ENCODE measurements at regions not wholly inside any gene's neighbourhood (a gene's known extent, or its start where the extent isn't known, plus 50 kb on each side); places are given as distances from the start of the nearest gene placed in this dataset.
"Not testable (repeated sequence)": the region's sequence is repeated elsewhere in the genome, so short reads cannot be mapped to it uniquely, and the experiment has no call there.

DNA sequence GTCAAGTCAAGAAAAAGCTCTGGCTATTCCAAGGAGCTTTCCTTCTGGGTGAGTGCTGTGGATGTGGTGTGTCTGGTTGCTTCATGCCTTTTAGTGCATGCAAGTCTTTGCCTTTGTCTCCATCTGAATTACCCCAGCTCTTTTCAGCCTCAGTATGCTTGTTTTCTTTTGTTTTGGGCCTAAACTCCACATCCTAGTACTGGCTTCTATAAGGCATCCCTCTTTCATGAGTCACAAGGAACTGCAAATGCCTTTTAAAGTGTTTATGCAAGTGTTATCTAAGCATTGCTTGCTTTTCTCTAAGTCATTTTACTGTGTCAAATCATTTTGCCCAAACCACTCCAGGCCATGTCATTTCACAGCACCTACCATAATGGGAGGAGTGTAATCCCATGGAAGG is 132.1 kb downstream of the PLCE1 start:
- DNase-seq (ENCODE audit: low spot score) = no peak

DNA sequence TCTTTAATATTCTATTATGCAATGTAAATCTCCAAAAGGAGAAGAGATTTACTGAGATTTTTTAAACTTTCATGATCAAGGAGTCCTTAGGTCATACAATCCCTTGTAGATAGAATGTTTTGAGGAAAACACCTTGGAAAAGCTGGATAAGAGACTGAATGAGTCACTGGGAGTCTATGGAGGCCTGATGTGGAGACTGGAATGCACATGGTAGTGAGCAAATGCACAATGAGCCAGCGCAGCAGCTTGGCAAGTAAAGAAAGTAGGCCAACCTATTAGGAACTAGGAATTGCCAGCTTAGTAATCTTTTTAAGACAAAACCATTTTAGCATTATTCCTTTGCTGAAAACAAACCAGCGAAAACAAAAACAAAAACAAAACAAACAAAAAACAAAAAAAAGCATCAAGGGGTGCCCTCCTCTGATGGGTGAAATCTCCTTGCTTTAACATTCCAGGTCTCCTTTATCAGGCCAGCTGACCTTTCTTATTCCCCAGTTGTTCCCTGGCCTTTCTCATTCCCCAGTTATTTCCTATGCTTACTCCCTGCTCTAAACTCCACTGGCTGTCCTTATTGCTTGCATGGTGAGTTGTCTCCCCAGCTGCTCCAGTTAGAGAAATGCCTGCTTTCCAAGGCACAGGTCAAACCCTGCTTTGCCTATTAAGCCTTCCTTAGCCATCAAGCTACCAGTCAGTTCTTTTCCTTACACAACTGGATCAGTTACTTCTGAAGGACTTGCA is 135.8 kb downstream of the PLCE1 start:
- DNase-seq (ENCODE audit: low spot score) = no peak

DNA sequence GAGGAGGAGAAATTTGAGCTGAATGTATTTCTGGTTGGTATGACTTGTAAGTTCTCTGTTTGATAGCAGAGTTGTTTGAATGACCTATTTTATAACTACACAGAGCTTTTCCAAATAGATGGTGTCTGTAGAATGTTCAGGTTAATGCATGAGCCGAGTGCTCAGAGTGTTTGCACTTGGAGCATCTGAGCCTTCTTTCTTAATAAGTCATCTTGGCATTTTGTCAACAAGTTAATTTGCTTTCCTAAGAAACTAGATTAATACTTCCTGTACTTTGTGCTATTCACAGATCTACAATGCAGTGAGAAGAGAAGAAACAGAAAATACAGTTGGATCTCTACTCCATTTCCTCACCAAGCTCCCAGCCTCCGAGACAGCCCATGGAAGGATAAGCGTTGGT is 138.2 kb downstream of the PLCE1 start:
- DNase-seq (ENCODE audit: low spot score) = no peak

DNA sequence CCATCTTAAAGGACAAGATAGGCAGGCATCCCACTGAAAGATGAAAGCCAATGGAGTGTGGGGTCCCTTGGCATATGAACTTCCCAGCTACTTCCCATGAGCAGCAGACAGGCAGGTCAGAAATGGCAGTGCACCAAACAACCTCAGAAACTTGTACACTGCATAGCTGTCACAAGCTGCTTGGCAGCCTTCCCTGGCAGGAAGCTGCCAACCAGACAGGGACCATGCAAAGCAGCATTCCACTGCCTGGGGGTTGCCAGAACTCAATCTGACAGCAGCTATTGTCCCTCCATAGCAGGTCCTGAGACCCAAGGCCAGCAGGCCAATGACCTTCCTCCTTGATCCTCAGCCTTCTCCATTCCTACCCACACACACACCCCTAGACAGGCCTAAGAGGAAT is 139.5 kb downstream of the PLCE1 start:
- no peak for DNase-seq (ENCODE audit: low spot score)

DNA sequence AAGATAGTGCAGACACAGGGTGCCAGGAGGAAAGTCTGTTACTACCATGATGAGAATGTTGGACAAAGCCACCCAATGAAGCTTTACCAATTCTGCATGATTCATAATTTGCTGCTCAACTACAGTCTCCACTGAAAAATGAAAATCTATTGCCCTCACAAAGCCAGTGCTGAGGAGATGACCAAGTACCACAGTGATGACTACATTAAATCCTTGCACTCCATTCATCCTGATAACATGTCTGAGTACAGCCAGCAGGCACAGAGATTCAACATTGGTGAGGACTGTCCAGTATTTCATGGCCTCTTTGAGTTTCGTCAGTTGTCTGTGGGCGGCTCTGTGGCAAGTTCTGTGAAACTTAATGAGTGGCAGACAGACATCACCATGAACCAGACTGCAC is 144.0 kb downstream of the PLCE1 start:
- no peak for DNase-seq (ENCODE audit: low spot score)

GRCh38 chr10:94138391-94138790 is 144.7 kb downstream of the PLCE1 start:
- DNase-seq (ENCODE audit: low spot score) = no peak

DNA sequence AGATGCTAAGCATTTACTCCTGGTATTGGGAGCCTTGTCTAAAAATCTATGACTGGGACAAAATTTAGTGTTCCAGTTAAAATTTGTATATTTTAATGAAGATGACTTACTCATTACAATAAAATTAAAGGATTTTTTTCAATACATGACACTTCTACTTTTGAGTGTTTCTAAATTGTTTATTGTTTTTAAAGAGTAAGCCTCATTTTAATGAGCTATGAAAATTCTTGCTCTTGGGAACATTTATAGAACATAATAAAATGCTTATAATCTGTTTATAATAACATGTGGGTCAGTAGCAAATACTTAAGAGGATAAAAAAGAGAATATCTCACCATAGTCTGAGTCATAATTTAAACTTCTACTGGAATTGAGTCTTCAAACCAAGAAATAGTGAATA is 149.5 kb downstream of the PLCE1 start:
- no peak for DNase-seq (ENCODE audit: low spot score)

GRCh38 chr10:94146313-94146712 is 152.6 kb downstream of the PLCE1 start:
- no peak for DNase-seq (ENCODE audit: low spot score)

DNA sequence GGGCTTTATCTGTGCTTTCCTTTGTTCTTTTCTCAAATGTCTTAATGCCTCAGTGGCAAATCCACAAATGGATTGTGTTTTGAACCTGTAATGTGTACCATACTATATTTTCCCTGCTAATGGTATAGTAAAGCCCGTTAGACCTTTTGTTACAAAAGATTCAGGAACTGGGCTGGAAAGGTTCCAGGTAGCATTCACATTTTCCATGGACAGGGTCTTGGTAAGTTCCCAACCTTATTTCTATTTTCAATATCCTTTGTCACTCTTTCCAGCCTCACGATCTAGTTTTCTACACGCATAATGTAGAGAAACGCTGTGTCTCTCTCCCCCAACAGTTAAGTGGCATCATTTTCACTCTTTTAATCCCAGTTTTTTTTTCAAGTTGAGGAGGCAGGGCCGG is 153.0 kb downstream of the PLCE1 start:
- DNase-seq (ENCODE audit: low spot score) = no peak

- DNase-seq (ENCODE audit: low spot score) = no peak
These were observed 156.0 kb downstream of the PLCE1 start for GRCh38 chr10:94149702-94150101.

DNA sequence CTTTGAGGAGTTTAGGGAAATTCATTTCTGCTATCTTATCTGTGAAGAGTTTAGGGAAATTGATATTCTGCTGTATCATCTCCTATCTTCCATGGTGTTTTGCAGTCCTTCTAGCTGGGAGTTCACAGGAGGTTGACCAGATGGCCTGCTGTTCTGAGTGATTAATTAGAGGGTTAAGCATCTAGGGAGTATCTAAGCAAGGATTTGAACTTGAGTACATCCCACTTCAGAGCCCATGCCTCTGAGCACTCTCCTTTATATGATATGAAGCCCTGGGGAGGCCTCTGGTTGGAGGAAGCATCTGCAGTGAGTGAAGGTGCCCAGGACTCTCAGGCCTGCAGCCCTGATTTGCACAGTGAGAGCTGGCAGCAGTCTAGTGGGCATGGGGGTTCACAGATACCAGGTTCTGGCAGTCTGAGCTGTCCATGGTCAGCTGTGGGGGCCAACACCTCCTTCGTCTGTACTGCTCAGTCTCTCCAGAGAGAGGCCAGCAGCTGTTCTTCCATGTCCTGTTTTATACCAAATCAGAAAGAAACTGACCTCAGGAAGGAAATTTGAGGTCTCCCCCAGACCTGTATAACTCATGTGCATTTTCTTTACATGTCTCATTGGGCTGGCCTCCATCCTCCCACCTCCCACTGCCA is 156.9 kb downstream of the PLCE1 start:
- no peak for DNase-seq (ENCODE audit: low spot score)

GRCh38 chr10:94155722-94156271 is 162.1 kb downstream of the PLCE1 start:
- DNase-seq (ENCODE audit: low spot score) = no peak

DNA sequence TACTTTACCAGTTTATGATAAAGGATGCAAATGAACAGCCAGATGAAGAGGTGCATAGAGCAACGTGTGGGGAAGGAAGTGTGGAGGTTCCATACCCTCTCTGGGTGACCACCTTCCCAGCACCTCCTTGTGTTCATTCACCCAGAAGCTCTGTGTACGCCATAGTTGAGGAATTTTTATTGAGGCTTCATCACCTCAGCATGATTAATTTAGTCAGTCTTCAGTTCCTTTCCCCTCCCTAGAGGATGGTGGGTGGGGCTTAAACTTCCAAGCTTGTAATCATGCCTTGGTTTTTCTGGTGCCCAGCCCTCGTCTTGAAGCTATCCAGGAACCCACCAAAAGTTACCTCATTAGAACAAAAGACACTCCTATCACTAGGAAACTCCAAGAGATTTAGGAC is 162.7 kb downstream of the PLCE1 start:
- no peak for DNase-seq (ENCODE audit: low spot score)

GRCh38 chr10:94165158-94165611 is 171.5 kb downstream of the PLCE1 start:
- not testable (repeated sequence) for DNase-seq (ENCODE audit: low spot score)

GRCh38 chr10:94172332-94172731 is 178.6 kb downstream of the PLCE1 start:
- no peak for DNase-seq (ENCODE audit: low spot score)

- no peak for DNase-seq (ENCODE audit: low spot score)
These were observed 179.9 kb downstream of the PLCE1 start for GRCh38 chr10:94173594-94173993.

DNA sequence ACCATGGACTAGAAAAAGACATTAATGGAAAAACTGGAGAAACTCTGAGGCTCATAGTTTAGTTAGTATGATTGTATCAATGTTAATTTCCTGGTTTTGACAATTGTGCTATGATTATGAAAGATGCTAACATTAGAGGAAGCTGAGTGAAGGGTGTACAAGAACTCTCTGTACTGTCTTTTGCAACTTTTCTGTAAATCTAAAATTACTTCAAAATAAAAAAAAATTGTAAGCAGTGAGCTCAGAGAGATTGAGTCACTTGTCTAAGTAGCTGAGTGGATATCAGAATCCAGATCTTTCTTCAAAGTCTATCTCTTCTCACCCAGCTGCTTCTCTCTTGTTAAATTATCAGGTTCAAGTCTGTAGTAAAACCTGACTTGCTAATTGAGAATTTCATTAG is 181.1 kb downstream of the PLCE1 start:
- no peak for DNase-seq (ENCODE audit: low spot score)

- DNase-seq (ENCODE audit: low spot score) = no peak
These were observed 184.1 kb downstream of the NOC3L start for GRCh38 chr10:94178475-94179253.

DNA sequence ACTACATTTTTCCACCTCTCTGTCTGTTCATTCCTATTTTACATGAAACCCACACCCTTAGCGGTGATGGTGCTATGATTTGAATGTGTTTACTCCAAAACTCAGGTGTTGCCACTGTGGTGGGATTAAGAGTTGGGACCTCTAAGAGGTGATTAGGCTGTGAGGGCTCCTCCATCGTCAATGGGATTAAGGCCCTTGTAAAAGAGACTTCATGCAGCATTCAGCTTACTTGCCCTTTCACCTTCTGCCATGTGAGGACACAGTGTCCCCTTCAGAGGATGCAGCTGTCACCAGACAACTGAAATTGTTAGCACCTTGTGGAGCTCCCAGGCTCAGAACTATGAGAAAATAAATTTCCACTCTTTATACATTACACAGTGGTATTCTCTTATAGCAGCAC is 182.2 kb downstream of the NOC3L start:
- no peak for DNase-seq (ENCODE audit: low spot score)

GRCh38 chr10:94183666-94184264 is 179.0 kb downstream of the NOC3L start:
- no peak for DNase-seq (ENCODE audit: low spot score)

- DNase-seq (ENCODE audit: low spot score) = no peak
These were observed 176.0 kb downstream of the NOC3L start for GRCh38 chr10:94186722-94187121.

DNA sequence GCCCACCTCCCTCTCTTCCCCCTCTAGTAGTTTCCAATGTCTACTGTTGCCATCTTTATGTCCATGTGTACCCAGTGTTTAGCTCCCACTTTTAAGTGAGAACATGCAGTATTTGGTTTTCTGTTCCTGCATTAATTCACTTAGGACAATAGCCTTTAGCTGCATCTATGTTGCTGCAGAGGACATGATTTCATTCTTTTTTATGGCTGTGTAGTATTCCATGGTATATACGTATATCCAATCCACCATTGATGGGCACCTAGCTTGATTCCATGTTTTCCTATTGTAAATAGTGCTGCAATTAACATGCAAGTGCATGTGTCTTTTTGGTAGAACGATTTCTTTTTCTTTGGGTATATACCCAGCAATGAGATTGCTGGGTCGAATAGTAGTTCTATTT is 170.4 kb downstream of the NOC3L start:
- DNase-seq (ENCODE audit: low spot score) = no peak
